K562 (cell line): ENCODE measurements at regions not wholly inside any gene's neighbourhood (a gene's known extent, or its start where the extent isn't known, plus 50 kb on each side); places are given as distances from the start of the nearest gene placed in this dataset.

ENCODE experiments used
- ATAC-seq: fragments of 200-7000 bp; cut with Tn5 transposase; 3 replicates; pipeline ENCODE4 v1.9.1; 2020; ENCODE audit warnings: moderate library complexity
- BruUV-seq: library from RNA; stranded (reverse); fragments of 400-500 nt; replicated peaks from 2 replicates; lab custom pipeline; 2021; lab: Mats Ljungman, UMichigan
- CTCF ChIA-PET: fragments of 300-600 bp; formaldehyde crosslinking; extraction: SDS; loops from one replicate; lab custom pipeline; 2021; ENCODE audit warnings: low intra/inter-chr PET ratio; lab: Yijun Ruan, JAX
- POLR2A ChIA-PET: fragments of 300-600, 350-650 bp; sonication (Branson Sonifier 250); formaldehyde crosslinking; extraction: SDS; loops from one replicate; lab custom pipeline; 2021; ENCODE audit warnings: antibody characterized with exemption, inconsistent platforms; lab: Yijun Ruan, JAX
- DNase-seq, 4 experiments: peaks; one replicate each; pipeline versions ENCODE4 v3.0.0 to v3.0.0-alpha.2; 2011 to 2018; ENCODE audit warnings: low spot score in 3 of 4, mixed read lengths in 3 of 4; ENCODE audit errors: extremely low read depth in 1 of 4
- FAIRE-seq: peaks from 2 replicates; lab custom pipeline; 2011; peaks lifted over from hg19 to GRCh38; lab: Jason Lieb, UNC
- H2AFZ ChIP-seq: 2 replicates; pipeline ENCODE4 v1.6.0; 2011; ENCODE audit warnings: low read depth, low read length, control low read depth, inconsistent platforms
- H3K27ac ChIP-seq: fragments of 200-600 bp; 3 replicates; pipeline ENCODE4 v1.8.0; 2011; ENCODE audit warnings: low read depth, mild to moderate bottlenecking, control low read depth, inconsistent platforms, low read length, moderate library complexity, mixed read lengths; ENCODE audit errors: extremely low read depth
- H3K27me3 ChIP-seq, 2 experiments: fragments of 300-600 bp in 1 of 2; 2 replicates in 1 of 2; 3 replicates in 1 of 2; pipeline versions ENCODE4 v1.6.0 to v1.8.0; 2011; ENCODE audit warnings: inconsistent platforms in 2 of 2, low read length in 2 of 2, mild to moderate bottlenecking in 1 of 2, mixed read lengths in 1 of 2, moderate library complexity in 1 of 2; ENCODE audit not compliant: control insufficient read depth in 2 of 2, insufficient read depth in 2 of 2
- H3K36me3 ChIP-seq: fragments of 300-600 bp; 3 replicates; pipeline ENCODE4 v1.8.0; 2011; ENCODE audit warnings: mild to moderate bottlenecking, low read length, inconsistent platforms; ENCODE audit not compliant: control insufficient read depth, insufficient read depth
- H3K4me1 ChIP-seq, 2 experiments: fragments of 200-600 bp in 1 of 2; replicated peaks in 1 of 2; 2 replicates in 1 of 2; 3 replicates in 1 of 2; pipeline versions ENCODE4 v1.5.1 to v1.8.0; 2011; ENCODE audit warnings: inconsistent platforms in 2 of 2, low read length in 2 of 2, mild to moderate bottlenecking in 1 of 2, mixed read lengths in 1 of 2, moderate library complexity in 1 of 2; ENCODE audit not compliant: control insufficient read depth in 2 of 2, insufficient read depth in 2 of 2
- H3K4me2 ChIP-seq: 2 replicates; pipeline ENCODE4 v1.6.1; 2011; ENCODE audit warnings: low read length, control low read depth, inconsistent platforms, mixed read lengths; ENCODE audit not compliant: insufficient read depth
- H3K4me3 ChIP-seq: fragments of 200-600 bp; sonication (generic), shearing (Covaris generic); 2 replicates; pipeline ENCODE4 v1.5.1; 2016; ENCODE audit warnings: control low read depth, inconsistent platforms
- H3K79me2 ChIP-seq: fragments of 200-600 bp; 3 replicates; pipeline ENCODE4 v1.8.0; 2011; ENCODE audit warnings: low read length, inconsistent platforms; ENCODE audit not compliant: control insufficient read depth, insufficient read depth
- H3K9ac ChIP-seq, 2 experiments: 2 replicates each; pipeline versions ENCODE4 v1.6.0 to v1.6.1; 2011; ENCODE audit warnings: low read depth in 2 of 2, low read length in 2 of 2, control low read depth in 1 of 2, inconsistent platforms in 1 of 2, mild to moderate bottlenecking in 1 of 2, mixed read lengths in 1 of 2; ENCODE audit not compliant: insufficient read depth in 1 of 2
- H3K9me1 ChIP-seq: one replicate; pipeline ENCODE4 v1.6.0; 2011; ENCODE audit warnings: inconsistent platforms, mild to moderate bottlenecking, low read length, moderate library complexity; ENCODE audit not compliant: control insufficient read depth, insufficient read depth
- H3K9me3 ChIP-seq: replicated peaks from 2 replicates; pipeline ENCODE4 v1.5.1; 2011; ENCODE audit warnings: low read depth, low read length, inconsistent platforms; ENCODE audit not compliant: control insufficient read depth, insufficient read depth
- H4K20me1 ChIP-seq: replicated peaks from 2 replicates; pipeline ENCODE4 v1.6.1; 2011; ENCODE audit warnings: low read length, inconsistent platforms, mixed read lengths; ENCODE audit not compliant: control insufficient read depth, insufficient read depth
- BDP1 ChIP-seq: IDR thresholded peaks from 3 replicates; pipeline ENCODE4 v1.6.1; 2011; ENCODE audit not compliant: insufficient read length, insufficient read depth
- GTF2B ChIP-seq: IDR thresholded peaks from 2 replicates; pipeline ENCODE4 v1.6.1; 2011; ENCODE audit not compliant: insufficient read length; ENCODE audit errors: extremely low read depth
- KLF10 ChIP-seq: fragments of 250-450 bp; sonication (Bioruptor Pico); IDR thresholded peaks from 2 replicates; pipeline ENCODE4 v1.6.1; 2021; ENCODE audit warnings: matching md5 sums
- LEF1 ChIP-seq: fragments of 450-650 bp; IDR thresholded peaks from 2 replicates; pipeline ENCODE4 v1.6.1; 2016; ENCODE audit warnings: mild to moderate bottlenecking
- MEF2D ChIP-seq: conservative IDR thresholded peaks from 2 replicates; pipeline ENCODE4 v1.6.1; 2016; ENCODE audit warnings: low read depth, missing genetic modification characterization, missing compliant biosample characterization
- MYNN ChIP-seq, 2 experiments: sonication (generic); formaldehyde crosslinking in 1 of 2; IDR thresholded peaks; 2 replicates each; pipeline versions ENCODE4 v1.5.0 to v1.6.1; 2016 to 2020; ENCODE audit warnings: antibody characterized with exemption in 1 of 2, missing genetic modification reagents in 1 of 2
- RBM39 ChIP-seq: fragments of 200-400 bp; formaldehyde crosslinking; optimal IDR thresholded peaks from 2 replicates; pipeline ENCODE3; 2018; ENCODE audit warnings: low read depth, low read length
- TCF7L2 ChIP-seq: fragments of 150-350 bp; IDR thresholded peaks from 2 replicates; pipeline ENCODE4 v1.6.1; 2016; ENCODE audit warnings: low read depth, mild to moderate bottlenecking, low read length, moderate library complexity
- ZBTB9 ChIP-seq: fragments of 450-650 bp; formaldehyde crosslinking; IDR thresholded peaks from 2 replicates; pipeline ENCODE4 v1.4.0; 2020; ENCODE audit warnings: mild to moderate bottlenecking, moderate library complexity
- ZEB2 ChIP-seq: fragments of 450-650 bp; IDR thresholded peaks from 2 replicates; pipeline ENCODE4 v1.6.1; 2016
- ZNF586 ChIP-seq: fragments of 450-650 bp; formaldehyde crosslinking; conservative IDR thresholded peaks from 2 replicates; pipeline ENCODE4 v1.4.0; 2020; ENCODE audit warnings: mild to moderate bottlenecking, moderate library complexity
- ZNF592 ChIP-seq: fragments of 450-650 bp; IDR thresholded peaks from 2 replicates; pipeline ENCODE4 v1.6.1; 2017; ENCODE audit warnings: antibody characterized with exemption, mild to moderate bottlenecking
- ZNF740 ChIP-seq, 3 experiments: fragments of 200-800 bp in 1 of 3; sonication (Bioruptor generic) in 1 of 3; sonication (generic) in 1 of 3; formaldehyde crosslinking in 1 of 3; IDR thresholded peaks; 2 replicates each; pipeline versions ENCODE4 v1.6.1 to v1.8.0; 2016 to 2022; ENCODE audit warnings: mild to moderate bottlenecking in 2 of 3, missing compliant biosample characterization in 2 of 3, missing genetic modification characterization in 2 of 3, missing genetic modification reagents in 1 of 3
- whole genome bisulfite sequencing: fragments of 100-300 bp; shearing (Covaris generic); methylation state at CpG from one replicate; pipeline ENCODE4 v1.1.6; 2016; ENCODE audit warnings: low coverage, mixed read lengths; ENCODE audit not compliant: insufficient coverage; ENCODE audit errors: missing lambda C conversion rate; 5-methylcytosine and 5-hydroxymethylcytosine counted together
- in situ Hi-C: fragments of 300-500 bp; cut with MboI; formaldehyde crosslinking; loops from 4 replicates; pipeline ENCODE4 v1.15.0; 2018; ENCODE audit warnings: inconsistent platforms, mixed read lengths
- intact Hi-C: fragments of 100-400 bp; cut with micrococcal nuclease; formaldehyde crosslinking; loops from 2 replicates; pipeline ENCODE4 v1.14.2; 2022

GRCh38 chr6:50451826-50452400 is 261.4 kb upstream of the TFAP2D start:
- Histone ChIP-seq H4K20me1 (no peaks in the 10 kb centered on the region), H3K27me3 (no peaks in the 10 kb centered on the region), H3K9me1 (no peaks in the 10 kb centered on the region), H3K4me3 (no peak overlapping the region), H3K4me1 (no peaks in the 10 kb centered on the region), H3K9me3 (no peaks in the 10 kb centered on the region), H3K27ac (no peak overlapping the region), H3K79me2 (no peaks in the 10 kb centered on the region), H3K36me3 (no peaks in the 10 kb centered on the region), H3K4me2 (no peak overlapping the region), H3K9ac (no peak overlapping the region), H2AFZ (no peak overlapping the region)
- in situ Hi-C loops, result no loop called here
- ATAC-seq (no peak), FAIRE-seq (no peak), DNase-seq (no peak)
- intact Hi-C loops, result no loop called here
- TF ChIP-seq GTF2B, result no peak
- no peak for TF ChIP-seq RBM39
- TF ChIP-seq TCF7L2, result no peak
- TF ChIP-seq ZNF740 (CRISPR knock-in tag; IDR thresholded peaks at IDR 0.05), result no peak
- TF ChIP-seq ZNF740 (tag; IDR thresholded peaks at IDR 0.05), result no peak
- TF ChIP-seq BDP1, result no peak
- no peak for TF ChIP-seq ZNF586 (CRISPR knock-in tag)
- TF ChIP-seq LEF1, result no peak
- no peak for TF ChIP-seq ZBTB9 (CRISPR knock-in tag)
- no peak for TF ChIP-seq ZNF592
- TF ChIP-seq MYNN (IDR thresholded peaks at IDR 0.05), result no peak
- no peak for TF ChIP-seq MYNN (CRISPR knock-in tag; IDR thresholded peaks at IDR 0.05)
- no peak for TF ChIP-seq MEF2D
- TF ChIP-seq KLF10, result no peak
- no peak for TF ChIP-seq ZEB2
- BruUV-seq, result no TSS peak
- WGBS, result 2% methylated on average over 4 of the region's 4 CpGs
- ChIA-PET CTCF (no interaction called here), POLR2A (no interaction called here)
